ENCODE measurements at regions not wholly inside any gene's neighbourhood (a gene's known extent, or its start where the extent isn't known, plus 50 kb on each side); places are given as distances from the start of the nearest gene placed in this dataset.

DNA sequence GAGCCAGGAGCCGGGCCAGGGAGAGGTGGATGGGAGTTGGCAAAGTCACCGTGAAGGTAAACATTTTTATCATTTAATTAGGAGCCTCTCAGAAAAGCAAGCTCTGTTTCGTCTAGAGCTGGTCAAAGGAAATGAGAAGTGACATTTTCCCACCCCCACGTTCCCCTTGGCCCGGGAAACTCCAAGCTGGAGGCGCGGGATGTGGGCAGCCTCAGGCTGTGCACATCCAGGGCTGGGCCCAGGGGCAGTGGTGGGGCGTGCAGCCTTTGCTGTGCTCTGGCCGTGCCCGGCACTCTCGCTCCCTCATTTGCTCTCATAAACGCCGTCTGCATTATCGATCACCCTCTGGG is 135.6 kb upstream of the RET start:
- ATAC-seq (ENCODE audit: poor library complexity) = no peak
- Mint-ChIP-seq H3K27me3 (peaks cover 7% of the 10 kb centered on the region), H3K4me3 (no peak overlapping the region), H3K27ac (no peak overlapping the region), H3K9me3 (no peaks in the 10 kb centered on the region), H3K4me1 (ENCODE audit: low read depth) (no peaks in the 10 kb centered on the region), H3K36me3 (ENCODE audit: low read depth) (no peaks in the 10 kb centered on the region)
- Histone ChIP-seq H3K27ac (ENCODE audit: low read depth in 1 of 2, low read length in 2 of 2) (no peak overlapping the region), H3K4me1 (ENCODE audit: insufficient read depth, low read length) (no peaks in the 10 kb centered on the region), H3K27me3 (ENCODE audit: control insufficient read depth in 1 of 2, insufficient read depth in 2 of 2, low read length in 2 of 2) (peaks cover 0 to 2% of the 10 kb centered on the region in 2 experiments), H3K9me3 (ENCODE audit: control insufficient read depth in 1 of 2, insufficient read depth in 1 of 2, low read length in 2 of 2) (no peaks in the 10 kb centered on the region), H3K36me3 (ENCODE audit: insufficient read depth, low read length) (no peaks in the 10 kb centered on the region), H3K4me3 (ENCODE audit: low read length) (no peak overlapping the region)
- ChIA-PET CTCF (no interaction called here), POLR2A (no interaction called here)
- no peak for DNase-seq
- TF ChIP-seq, protein P1, sequence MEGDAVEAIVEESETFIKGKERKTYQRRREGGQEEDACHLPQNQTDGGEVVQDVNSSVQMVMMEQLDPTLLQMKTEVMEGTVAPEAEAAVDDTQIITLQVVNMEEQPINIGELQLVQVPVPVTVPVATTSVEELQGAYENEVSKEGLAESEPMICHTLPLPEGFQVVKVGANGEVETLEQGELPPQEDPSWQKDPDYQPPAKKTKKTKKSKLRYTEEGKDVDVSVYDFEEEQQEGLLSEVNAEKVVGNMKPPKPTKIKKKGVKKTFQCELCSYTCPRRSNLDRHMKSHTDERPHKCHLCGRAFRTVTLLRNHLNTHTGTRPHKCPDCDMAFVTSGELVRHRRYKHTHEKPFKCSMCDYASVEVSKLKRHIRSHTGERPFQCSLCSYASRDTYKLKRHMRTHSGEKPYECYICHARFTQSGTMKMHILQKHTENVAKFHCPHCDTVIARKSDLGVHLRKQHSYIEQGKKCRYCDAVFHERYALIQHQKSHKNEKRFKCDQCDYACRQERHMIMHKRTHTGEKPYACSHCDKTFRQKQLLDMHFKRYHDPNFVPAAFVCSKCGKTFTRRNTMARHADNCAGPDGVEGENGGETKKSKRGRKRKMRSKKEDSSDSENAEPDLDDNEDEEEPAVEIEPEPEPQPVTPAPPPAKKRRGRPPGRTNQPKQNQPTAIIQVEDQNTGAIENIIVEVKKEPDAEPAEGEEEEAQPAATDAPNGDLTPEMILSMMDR (IDR thresholded peaks at IDR 0.05) = no peak
- intact Hi-C loops (cut with DNase I, micrococcal nuclease) = no loop called here

DNA sequence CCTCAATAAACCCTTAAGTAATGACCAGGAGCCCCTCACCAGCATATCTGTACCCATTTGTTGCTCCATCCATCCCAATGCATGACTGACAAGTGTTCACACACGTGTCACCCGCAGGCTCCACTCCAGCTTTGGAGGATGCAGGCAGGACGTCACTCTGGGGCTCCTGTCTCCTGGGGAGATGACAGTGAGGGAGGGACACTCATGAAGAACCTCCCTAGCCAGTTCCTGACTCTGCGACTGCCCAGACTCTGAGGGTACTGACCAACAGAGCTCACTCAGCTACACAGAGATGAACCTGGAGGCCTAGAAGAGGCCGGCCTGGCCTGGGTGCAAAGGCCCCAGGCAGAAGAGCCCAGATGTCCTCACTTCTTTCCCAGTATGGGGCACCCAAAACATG is 135.1 kb upstream of the RET start:
- POLR2A ChIA-PET = no interaction called here
- H3K9me3 ChIP-seq (ENCODE audit: control insufficient read depth in 1 of 2, insufficient read depth in 1 of 2, low read length in 2 of 2) = no peaks in the 10 kb centered on the region
- H3K27ac ChIP-seq (ENCODE audit: low read depth in 1 of 2, low read length in 2 of 2) = no peak overlapping the region
- no peaks in the 10 kb centered on the region for H3K36me3 ChIP-seq (ENCODE audit: insufficient read depth, low read length)
- intact Hi-C loops (cut with DNase I, micrococcal nuclease) = no loop called here
- no peaks in the 10 kb centered on the region for H3K4me1 ChIP-seq (ENCODE audit: insufficient read depth, low read length)
- ATAC-seq (ENCODE audit: poor library complexity) (no peak), DNase-seq (no peak)
- TF ChIP-seq, protein P1 (IDR thresholded peaks at IDR 0.05) = no peak
- H3K4me3 ChIP-seq (ENCODE audit: low read length) = no peak overlapping the region
- H3K27me3 ChIP-seq (ENCODE audit: control insufficient read depth in 1 of 2, insufficient read depth in 2 of 2, low read length in 2 of 2) = no peaks in the 10 kb centered on the region
- Mint-ChIP-seq H3K4me1 (ENCODE audit: low read depth) (no peaks in the 10 kb centered on the region), H3K36me3 (ENCODE audit: low read depth) (no peaks in the 10 kb centered on the region), H3K4me3 (no peak overlapping the region), H3K27ac (no peak overlapping the region), H3K9me3 (no peaks in the 10 kb centered on the region), H3K27me3 (peaks cover 7% of the 10 kb centered on the region)
- CTCF ChIA-PET = no interaction called here

DNA sequence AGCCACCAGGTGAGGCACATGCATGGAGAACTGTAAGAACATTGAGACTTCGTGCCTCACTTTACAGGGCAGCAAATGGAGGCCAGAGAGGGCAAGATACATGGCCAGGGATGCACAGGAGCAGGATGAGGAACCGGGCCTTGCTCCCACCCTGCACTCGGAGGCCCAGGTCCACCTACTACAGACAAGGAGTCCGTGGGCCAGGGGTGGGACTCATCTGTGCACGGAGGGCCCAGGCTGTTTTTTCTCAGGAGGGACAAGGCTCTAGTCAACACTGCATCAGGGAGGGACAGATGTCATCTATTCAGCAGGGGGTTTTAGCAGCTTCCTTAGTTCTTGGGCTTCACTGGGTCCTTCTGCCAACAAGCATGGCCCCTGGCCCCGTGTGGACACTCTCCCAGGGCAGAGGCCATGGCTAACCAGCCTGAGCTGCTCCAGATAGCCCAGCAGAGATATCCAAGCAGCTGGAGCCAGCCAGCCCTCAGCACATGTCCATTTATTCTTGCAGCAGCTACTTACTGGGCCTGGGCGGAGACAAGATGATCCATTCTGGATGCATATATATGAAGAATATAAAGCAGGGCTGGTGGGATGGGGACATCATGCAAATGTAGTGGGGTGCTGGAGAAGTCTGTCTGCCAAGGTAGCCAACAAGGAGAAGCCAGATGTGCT is 134.5 kb upstream of the RET start:
- no peak overlapping the region for H3K27ac ChIP-seq (ENCODE audit: low read depth in 1 of 2, low read length in 2 of 2)
- H3K4me1 Mint-ChIP-seq (ENCODE audit: low read depth) = no peaks in the 10 kb centered on the region
- ChIA-PET POLR2A (no interaction called here), CTCF (no interaction called here)
- no peaks in the 10 kb centered on the region for H3K36me3 ChIP-seq (ENCODE audit: insufficient read depth, low read length)
- H3K9me3 ChIP-seq (ENCODE audit: control insufficient read depth in 1 of 2, insufficient read depth in 1 of 2, low read length in 2 of 2) = no peaks in the 10 kb centered on the region
- TF ChIP-seq, protein P1 (IDR thresholded peaks at IDR 0.05) = no peak
- DNase-seq = no peak
- no peak overlapping the region for H3K27ac Mint-ChIP-seq
- H3K4me3 ChIP-seq (ENCODE audit: low read length) = no peak overlapping the region
- intact Hi-C loops (cut with DNase I, micrococcal nuclease) = no loop called here
- peaks cover 2% of the 10 kb centered on the region for H3K9me3 Mint-ChIP-seq
- peaks cover 7% of the 10 kb centered on the region for H3K27me3 Mint-ChIP-seq
- no peak overlapping the region for H3K4me3 Mint-ChIP-seq
- no peaks in the 10 kb centered on the region for H3K27me3 ChIP-seq (ENCODE audit: control insufficient read depth in 1 of 2, insufficient read depth in 2 of 2, low read length in 2 of 2)
- no peaks in the 10 kb centered on the region for H3K4me1 ChIP-seq (ENCODE audit: insufficient read depth, low read length)
- H3K36me3 Mint-ChIP-seq (ENCODE audit: low read depth) = no peaks in the 10 kb centered on the region
- no peak for ATAC-seq (ENCODE audit: poor library complexity)
